ENCODE measurements at regions not wholly inside any gene's neighbourhood (a gene's known extent, or its start where the extent isn't known, plus 50 kb on each side); places are given as distances from the start of the nearest gene placed in this dataset.

GRCh38 chr13:105908586-105908985 is 626.9 kb downstream of the EFNB2 start:
- TF ChIP-seq EZH2phosphoT487 (IDR thresholded peaks at IDR 0.05; ENCODE audit: insufficient read depth, low read depth), result no peak
- TF ChIP-seq EZH2 (IDR thresholded peaks at IDR 0.05; ENCODE audit: insufficient read depth, poor library complexity, severe bottlenecking), result no peak
